ENCODE measurements at regions not wholly inside any gene's neighbourhood (a gene's known extent, or its start where the extent isn't known, plus 50 kb on each side); places are given as distances from the start of the nearest gene placed in this dataset.

- no peak overlapping the region for H3K27ac ChIP-seq (ENCODE audit: low read depth in 2 of 2, low read length in 2 of 2)
- H3K9me3 ChIP-seq (ENCODE audit: control insufficient read depth in 2 of 3, insufficient read depth in 1 of 3, low read length in 3 of 3), result no peaks in the 10 kb centered on the region
- FAIRE-seq, result no peak
- H3K9ac ChIP-seq (ENCODE audit: low read length in 3 of 3), result no peak overlapping the region
- no peaks in the 10 kb centered on the region for H3K4me1 ChIP-seq (ENCODE audit: control insufficient read depth in 2 of 3, insufficient read depth in 2 of 3, low read depth in 1 of 3, low read length in 3 of 3)
- H3K36me3 ChIP-seq (ENCODE audit: control insufficient read depth in 2 of 3, insufficient read depth in 3 of 3, low read length in 3 of 3), result no peaks in the 10 kb centered on the region
- no peaks in the 10 kb centered on the region for H3K27me3 ChIP-seq (ENCODE audit: control insufficient read depth, insufficient read depth, low read length)
- no peak for TF ChIP-seq CTCF (IDR thresholded peaks at IDR 0.05; ENCODE audit: borderline replicate concordance, extremely low read depth, insufficient read depth)
- intact Hi-C loops (cut with DNase I), result no loop called here
- no peak for DNase-seq
- no peak overlapping the region for H3K4me3 ChIP-seq (ENCODE audit: low read length in 3 of 3)
These were observed 64.4 kb downstream of the DIO2 start for GRCh38 chr14:80146941-80147340.

- DNase-seq, result no peak
- no peaks in the 10 kb centered on the region for H3K27me3 ChIP-seq (ENCODE audit: control insufficient read depth, insufficient read depth, low read length)
- no peaks in the 10 kb centered on the region for H3K36me3 ChIP-seq (ENCODE audit: control insufficient read depth in 2 of 3, insufficient read depth in 3 of 3, low read length in 3 of 3)
- no peaks in the 10 kb centered on the region for H3K4me1 ChIP-seq (ENCODE audit: control insufficient read depth in 2 of 3, insufficient read depth in 2 of 3, low read depth in 1 of 3, low read length in 3 of 3)
- FAIRE-seq, result no peak
- TF ChIP-seq CTCF (IDR thresholded peaks at IDR 0.05; ENCODE audit: borderline replicate concordance, extremely low read depth, insufficient read depth), result no peak
- H3K9ac ChIP-seq (ENCODE audit: low read length in 3 of 3), result no peak overlapping the region
- H3K27ac ChIP-seq (ENCODE audit: low read depth in 2 of 2, low read length in 2 of 2), result no peak overlapping the region
- H3K4me3 ChIP-seq (ENCODE audit: low read length in 3 of 3), result no peak overlapping the region
- intact Hi-C loops (cut with DNase I), result no loop called here
- peaks cover 0 to 7% (median 0%) of the 10 kb centered on the region in 3 donors for H3K9me3 ChIP-seq (ENCODE audit: control insufficient read depth in 2 of 3, insufficient read depth in 1 of 3, low read length in 3 of 3)
These were observed 74.9 kb downstream of the DIO2 start for GRCh38 chr14:80136358-80136757.

GRCh38 chr14:80135305-80136088 lies 75.8 kb downstream of the DIO2 start:
- no peak for DNase-seq
- intact Hi-C loops (cut with DNase I), result no loop called here

More at GRCh38 chr14:80135305-80136088, 75.8 kb downstream of the DIO2 start:
- no peak for TF ChIP-seq CTCF (IDR thresholded peaks at IDR 0.05; ENCODE audit: borderline replicate concordance, extremely low read depth, insufficient read depth)
- Histone ChIP-seq H3K4me3 (ENCODE audit: low read length in 3 of 3) (no peak overlapping the region), H3K9ac (ENCODE audit: low read length in 3 of 3) (no peak overlapping the region), H3K27me3 (ENCODE audit: control insufficient read depth, insufficient read depth, low read length) (no peaks in the 10 kb centered on the region), H3K4me1 (ENCODE audit: control insufficient read depth in 2 of 3, insufficient read depth in 2 of 3, low read depth in 1 of 3, low read length in 3 of 3) (no peaks in the 10 kb centered on the region), H3K36me3 (ENCODE audit: control insufficient read depth in 2 of 3, insufficient read depth in 3 of 3, low read length in 3 of 3) (no peaks in the 10 kb centered on the region), H3K27ac (ENCODE audit: low read depth in 2 of 2, low read length in 2 of 2) (no peak overlapping the region), H3K9me3 (ENCODE audit: control insufficient read depth in 2 of 3, insufficient read depth in 1 of 3, low read length in 3 of 3) (peaks cover 0 to 7% (median 0%) of the 10 kb centered on the region in 3 donors)
- FAIRE-seq, result no peak
